NCI-H1694 (cell line): ENCODE measurements at regions not wholly inside any gene's neighbourhood (a gene's known extent, or its start where the extent isn't known, plus 50 kb on each side); places are given as distances from the start of the nearest gene placed in this dataset.
A peak's percentile ranks its signal among the peaks of the same experiment; 100 is the strongest.

Experiments used
- DNase-seq: peaks from one replicate; lab custom pipeline; 2025; lab: John Stamatoyannopoulos, UW

GRCh38 chr2:221156062-221156734, 415.9 kb downstream of the EPHA4 start:
- no peak for DNase-seq

GRCh38 chr2:221161186-221161585, 410.9 kb downstream of the EPHA4 start:
- DNase-seq: no peak

GRCh38 chr2:221166292-221166691, 405.8 kb downstream of the EPHA4 start:
- no peak for DNase-seq

DNA sequence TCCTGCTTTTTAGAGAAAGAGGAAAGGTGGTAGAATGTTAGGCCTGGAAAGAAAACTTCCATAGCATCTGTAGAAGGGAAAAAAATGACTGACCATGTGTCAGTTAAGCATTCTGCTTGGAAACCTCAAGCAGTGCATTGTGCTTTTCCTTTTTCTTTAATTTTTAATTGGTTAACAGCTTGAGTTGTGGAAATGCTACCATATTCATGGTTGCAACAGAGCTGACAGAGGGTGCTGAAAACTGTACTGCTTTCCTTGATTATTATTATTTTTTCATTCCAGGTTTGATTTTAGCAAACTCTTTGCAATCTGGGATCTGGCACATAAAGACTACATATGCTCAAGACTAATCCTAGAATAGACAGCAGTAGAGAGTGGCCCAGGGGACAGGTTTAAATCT, 404.5 kb downstream of the EPHA4 start:
- DNase-seq: no peak

DNA sequence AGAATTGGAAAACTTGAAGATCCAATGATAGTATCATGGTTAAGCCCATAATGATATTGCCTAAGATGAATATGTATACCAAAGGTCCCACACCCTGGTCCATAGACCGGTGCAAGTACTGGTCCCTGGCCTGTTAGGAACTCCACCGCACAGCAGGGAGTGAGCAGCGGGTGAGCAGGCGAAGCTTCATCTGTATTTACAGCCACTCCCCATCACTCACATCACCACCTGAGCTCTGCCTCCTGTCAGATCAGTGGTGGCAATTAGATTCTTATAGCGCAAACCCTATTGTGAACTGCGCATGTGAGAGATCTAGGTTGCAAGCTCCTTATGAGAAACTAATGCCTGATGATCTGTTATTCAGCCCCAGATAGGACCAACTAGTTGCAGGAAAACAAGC, 402.4 kb downstream of the EPHA4 start:
- DNase-seq: no peak

DNA sequence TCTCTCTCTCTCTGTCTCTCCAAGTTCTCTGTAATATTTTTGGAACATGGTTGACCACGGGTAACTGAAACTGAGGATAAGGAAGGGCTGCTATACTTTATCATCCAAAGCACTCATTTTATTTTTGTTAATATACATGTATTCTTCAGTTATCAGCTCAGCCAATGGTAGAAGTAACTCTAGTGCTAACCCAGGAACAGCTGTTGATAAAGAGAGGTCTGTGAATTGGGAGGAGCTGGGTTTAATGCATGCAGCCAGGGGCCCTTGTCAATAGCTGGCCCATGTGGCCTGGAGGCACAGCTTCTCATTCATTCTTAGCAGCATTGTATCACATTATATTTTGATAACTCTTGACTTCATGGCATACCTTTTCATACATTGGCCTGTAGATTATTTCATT, 401.6 kb downstream of the EPHA4 start:
- DNase-seq: no peak

GRCh38 chr2:221176667-221177066, 395.4 kb downstream of the EPHA4 start:
- peak; percentile 71 for DNase-seq

DNA sequence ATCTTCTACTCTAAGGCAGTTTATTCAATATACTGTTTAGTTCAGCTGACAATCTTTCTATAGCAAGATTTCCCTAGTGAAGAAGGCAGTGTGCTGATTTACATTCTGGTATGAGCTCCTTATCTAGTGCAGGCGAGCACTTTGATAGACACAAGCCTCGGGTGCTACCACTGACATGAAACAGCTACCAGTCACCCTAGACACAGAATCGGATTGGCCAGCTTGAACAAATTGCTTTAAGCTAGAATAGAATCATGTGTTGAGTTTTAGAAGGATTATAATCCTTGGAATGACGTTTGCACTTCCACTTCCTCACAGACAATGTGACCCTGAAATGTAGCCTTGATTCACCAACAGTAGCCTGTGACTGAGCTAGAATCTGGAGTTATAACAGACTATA, 394.0 kb downstream of the EPHA4 start:
- DNase-seq: no peak

DNA sequence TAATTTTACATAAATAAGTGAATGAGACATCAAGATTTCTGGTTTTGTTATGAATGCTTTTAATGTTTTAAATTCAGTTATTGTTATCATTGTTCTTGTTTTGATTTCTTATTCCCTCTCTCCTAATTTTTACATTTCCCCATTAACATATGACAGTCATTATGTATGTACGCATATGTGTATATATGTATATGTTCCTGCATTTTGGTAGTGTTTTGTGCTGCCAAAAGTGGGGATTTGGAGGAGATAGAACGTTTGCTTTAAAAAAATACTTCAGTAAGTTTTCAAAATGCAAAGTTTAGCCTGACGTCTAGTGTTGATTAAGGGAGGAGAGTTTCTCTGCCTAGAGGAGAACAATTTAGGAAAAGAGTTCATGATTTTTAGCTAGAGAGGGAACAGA, 385.2 kb downstream of the EPHA4 start:
- DNase-seq: no peak

DNA sequence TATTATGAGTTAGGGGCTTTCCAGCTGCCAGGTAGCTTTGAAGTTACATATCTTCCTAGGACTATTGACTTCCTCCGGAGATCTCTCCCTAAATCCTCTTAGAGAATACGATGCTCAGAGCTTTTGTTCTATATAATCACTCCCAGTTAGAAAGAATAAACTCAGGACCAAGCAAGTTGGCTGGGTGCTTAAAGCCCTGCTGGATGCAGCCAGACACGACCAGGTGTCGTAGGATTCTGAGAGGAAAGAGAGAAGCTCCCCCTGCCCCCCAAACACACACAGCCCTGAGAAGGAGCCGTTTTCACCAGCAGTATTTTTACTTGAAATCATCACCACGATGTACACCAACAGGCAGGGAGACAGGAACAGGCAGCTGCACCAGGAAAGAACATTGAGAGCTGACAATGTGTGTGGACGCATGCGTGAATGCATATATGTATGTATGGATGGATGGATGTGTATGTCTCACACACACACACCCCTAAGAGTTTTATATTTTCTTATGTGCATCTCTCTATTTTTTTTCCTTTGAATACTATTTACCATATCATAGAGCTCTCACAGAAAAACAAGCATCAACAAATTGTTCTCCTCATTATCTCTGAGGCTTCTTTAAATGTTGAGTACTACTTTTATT, 382.6 kb downstream of the EPHA4 start:
- no peak for DNase-seq

DNA sequence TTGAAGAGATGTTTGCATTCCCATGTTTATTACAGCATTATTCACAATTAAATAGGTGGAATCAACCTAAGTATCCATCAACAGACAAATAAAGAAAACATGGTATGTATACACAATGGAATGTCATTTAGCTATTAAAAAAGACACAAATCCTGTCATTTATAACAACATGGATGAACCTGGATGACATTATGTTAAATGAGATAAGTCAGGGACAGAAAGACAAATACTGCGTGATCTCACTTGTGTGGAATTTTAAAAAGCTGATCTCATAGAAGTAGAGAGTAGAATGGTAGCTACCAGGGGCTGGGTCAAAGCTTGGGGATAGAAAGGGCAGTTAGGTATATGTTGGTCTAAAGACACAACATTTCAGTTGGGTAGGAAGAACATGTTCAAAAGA, 376.3 kb downstream of the EPHA4 start:
- no peak for DNase-seq

DNA sequence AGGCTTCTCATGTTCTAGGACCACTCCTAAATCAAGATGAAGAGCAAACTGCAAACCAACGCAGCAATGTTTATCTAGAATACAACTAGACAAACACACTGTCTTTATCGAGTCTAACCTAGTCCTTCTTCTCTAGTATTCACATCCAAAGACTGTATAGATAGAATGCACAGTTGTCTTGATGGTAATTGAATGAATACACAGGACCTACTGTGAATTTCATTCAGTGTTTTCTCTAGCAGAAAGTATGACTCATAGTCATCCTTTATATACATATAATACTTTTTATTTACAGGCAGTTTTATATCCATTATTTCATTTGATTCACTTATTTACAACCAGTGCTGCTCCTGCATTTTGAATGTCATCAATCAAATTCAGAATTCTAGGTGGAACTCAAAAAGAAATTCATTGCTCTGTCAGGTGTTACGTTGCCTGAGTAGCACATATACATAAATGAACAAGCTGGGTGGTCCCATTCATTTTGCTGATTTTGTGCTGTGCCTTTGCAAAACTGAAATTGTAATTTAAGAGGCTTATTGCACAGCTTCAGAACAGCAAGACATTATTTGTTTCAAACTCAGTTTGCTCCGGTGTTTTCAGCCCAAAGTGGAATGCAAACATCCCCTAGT, 374.8 kb downstream of the EPHA4 start:
- DNase-seq: no peak

DNA sequence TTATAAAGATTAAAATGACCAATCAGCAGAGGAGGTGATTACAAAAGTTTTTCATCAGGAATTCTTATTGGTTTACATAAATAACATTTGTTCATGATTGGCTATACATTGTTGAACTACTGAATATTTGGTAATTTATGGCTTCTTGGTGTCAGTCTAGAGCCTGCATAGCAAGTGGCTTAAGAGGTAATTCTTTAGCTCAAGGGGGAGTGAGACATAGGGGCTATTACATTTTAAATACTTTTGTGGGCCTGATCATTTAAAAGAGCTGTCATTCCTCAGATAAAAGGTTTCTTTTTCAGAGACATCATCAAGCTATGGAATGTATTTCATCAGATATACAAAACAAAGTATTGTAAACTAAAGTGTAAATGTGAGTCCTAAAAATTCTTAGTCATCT, 373.8 kb downstream of the EPHA4 start:
- DNase-seq: no peak

GRCh38 chr2:221200184-221200839, 371.8 kb downstream of the EPHA4 start:
- DNase-seq: no peak

GRCh38 chr2:221202431-221202830, 369.7 kb downstream of the EPHA4 start:
- no peak for DNase-seq

GRCh38 chr2:221203125-221203524, 369.0 kb downstream of the EPHA4 start:
- no peak for DNase-seq

GRCh38 chr2:221203856-221204255, 368.2 kb downstream of the EPHA4 start:
- DNase-seq: peak; percentile 31

DNA sequence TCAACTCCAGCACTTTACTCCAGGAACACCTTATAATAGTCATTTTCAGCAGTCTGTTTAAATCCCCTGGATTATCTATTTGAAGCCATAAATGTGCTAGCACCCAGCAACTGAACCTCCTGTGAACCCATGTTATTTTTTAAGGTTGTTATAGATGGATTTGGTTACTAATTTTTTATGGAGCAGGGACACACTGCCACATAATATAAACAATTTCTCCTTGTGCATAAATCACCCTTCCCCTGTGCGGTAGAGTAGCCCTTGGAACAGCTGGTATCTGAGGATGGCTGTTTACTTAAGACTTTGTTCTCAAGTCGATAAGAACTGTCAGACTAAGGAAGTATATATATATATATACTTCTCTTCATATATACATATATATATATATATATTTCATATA, 367.4 kb downstream of the EPHA4 start:
- peak; percentile 71 for DNase-seq

DNA sequence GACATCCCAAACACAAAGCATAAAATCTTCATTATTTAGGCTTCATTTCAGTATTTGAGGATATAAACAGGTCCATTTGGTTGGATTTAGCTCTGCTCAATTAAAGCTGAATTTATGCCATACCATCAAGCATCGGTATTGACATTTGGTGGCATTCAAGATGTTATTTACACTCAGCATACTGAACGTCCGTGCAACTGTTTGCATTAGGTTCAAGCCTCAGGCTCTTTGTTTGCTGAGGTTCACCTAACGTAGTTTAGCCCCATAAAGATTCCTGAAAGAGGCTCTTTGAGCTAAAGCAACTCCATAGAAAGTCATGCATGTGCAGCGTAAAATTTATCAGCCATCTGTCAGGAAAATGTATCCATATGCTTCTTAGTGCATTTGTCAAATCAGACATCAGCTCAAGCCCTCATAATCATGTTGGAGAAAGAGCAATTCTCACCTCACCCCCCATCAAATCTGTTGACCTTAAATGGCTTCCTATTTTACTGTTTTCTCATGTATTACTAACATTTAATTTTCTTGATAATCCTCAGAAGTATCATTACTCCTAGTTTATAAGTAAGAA, 366.9 kb downstream of the EPHA4 start:
- DNase-seq: peak; percentile 99

DNA sequence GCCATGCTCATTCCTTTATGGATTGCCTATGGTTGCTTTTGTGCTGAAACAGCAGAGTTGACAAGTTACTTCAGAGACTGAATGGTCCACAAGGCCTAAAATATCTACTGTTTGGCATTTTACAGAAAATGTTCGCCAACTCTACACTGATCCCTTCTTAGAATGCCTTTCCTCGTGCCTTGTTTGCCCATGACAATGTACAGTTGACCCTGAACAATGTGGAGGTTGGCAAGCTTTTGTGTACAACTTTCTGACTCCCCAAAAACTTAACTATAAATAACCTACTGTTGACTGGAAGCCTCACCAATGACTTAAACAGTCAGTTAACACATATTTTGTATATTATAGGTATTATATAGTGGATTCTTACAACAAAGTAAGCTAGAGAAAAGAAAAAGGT, 361.4 kb downstream of the EPHA4 start:
- DNase-seq: no peak

DNA sequence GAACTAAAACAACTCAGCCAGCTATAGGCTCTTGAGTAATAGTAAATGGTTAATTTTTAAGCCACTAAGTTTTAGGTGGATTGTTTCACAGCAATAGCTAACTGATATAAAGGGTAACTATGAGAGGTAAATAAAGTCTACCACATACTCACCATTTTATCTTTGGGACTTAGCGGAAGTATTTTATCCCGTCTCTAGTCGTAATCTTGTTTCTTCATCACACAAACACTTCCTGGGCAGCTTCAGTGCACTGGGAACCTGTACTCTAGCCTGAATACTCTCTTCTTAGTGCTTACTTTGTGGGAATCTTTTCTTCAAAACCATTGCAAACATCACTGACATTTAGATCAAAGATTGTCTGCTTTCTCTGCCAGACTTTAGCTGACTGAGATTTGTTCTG, 360.5 kb downstream of the EPHA4 start:
- DNase-seq: no peak

DNA sequence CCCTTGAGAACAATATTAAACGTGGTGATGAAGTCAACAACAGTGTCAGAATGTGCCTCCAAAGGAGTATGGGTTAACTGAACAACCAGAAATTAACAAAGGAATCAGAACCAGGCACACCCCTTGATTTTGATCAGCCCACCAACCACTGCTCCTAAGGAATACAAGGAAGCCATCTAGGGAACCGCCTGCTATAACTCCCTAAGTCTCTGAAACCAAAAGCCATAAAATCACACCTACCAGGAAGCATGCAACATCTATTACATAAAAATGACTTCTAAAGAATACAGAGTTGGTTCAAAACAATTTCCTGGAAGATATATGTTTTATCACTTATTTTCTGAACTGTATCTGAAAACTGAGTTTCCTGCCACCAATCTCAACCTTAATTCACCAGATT, 360.0 kb downstream of the EPHA4 start:
- no peak for DNase-seq

DNA sequence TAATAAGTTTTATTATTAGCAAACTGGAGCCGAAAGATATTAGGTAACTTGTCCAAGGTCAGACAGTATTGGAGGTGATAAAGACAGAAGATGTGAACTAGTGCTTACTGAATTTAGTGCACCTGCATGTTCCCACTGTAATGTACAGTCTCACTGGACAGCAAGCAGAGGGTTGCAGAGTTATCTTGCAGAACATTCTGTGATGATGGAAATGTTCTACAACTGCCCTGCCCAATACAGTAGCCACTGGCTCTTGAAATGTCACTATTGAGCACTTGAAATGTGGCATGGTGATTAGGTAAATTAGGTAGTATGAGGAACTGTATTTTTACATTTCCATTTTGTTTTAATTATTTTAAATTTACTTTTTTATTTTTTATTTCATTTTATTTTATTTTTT, 356.6 kb downstream of the EPHA4 start:
- DNase-seq: no peak
